Endothelial cell (in vitro differentiated cells): ENCODE measurements at regions not wholly inside any gene's neighbourhood (a gene's known extent, or its start where the extent isn't known, plus 50 kb on each side); places are given as distances from the start of the nearest gene placed in this dataset.

ENCODE experiments used
- DNase-seq: peaks from one replicate; pipeline ENCODE4 v3.0.0; 2021; ENCODE audit warnings: low spot score
- H3K27ac Mint-ChIP-seq: one replicate; pipeline ENCODE4 v1.8.0; 2021; ENCODE audit warnings: mixed read lengths, inconsistent platforms; ENCODE audit not compliant: unreplicated experiment
- H3K27me3 Mint-ChIP-seq: one replicate; pipeline ENCODE4 v1.8.0; 2021; ENCODE audit warnings: mild to moderate bottlenecking, moderate library complexity, mixed read lengths, inconsistent platforms; ENCODE audit not compliant: unreplicated experiment
- H3K36me3 Mint-ChIP-seq: one replicate; pipeline ENCODE4 v1.8.0; 2021; ENCODE audit warnings: mild to moderate bottlenecking, low read depth, mixed read lengths, inconsistent platforms; ENCODE audit not compliant: unreplicated experiment
- H3K4me1 Mint-ChIP-seq: one replicate; pipeline ENCODE4 v1.8.0; 2021; ENCODE audit warnings: mild to moderate bottlenecking, mixed read lengths, inconsistent platforms; ENCODE audit not compliant: unreplicated experiment
- H3K4me3 Mint-ChIP-seq: one replicate; pipeline ENCODE4 v1.8.0; 2021; ENCODE audit warnings: mild to moderate bottlenecking, mixed read lengths, inconsistent platforms; ENCODE audit not compliant: unreplicated experiment
- H3K9me3 Mint-ChIP-seq: one replicate; pipeline ENCODE4 v1.8.0; 2021; ENCODE audit warnings: mixed read lengths, inconsistent platforms; ENCODE audit not compliant: unreplicated experiment
- CTCF ChIP-seq: fragments of 200-600 bp; sonication (generic); IDR thresholded peaks from one replicate; pipeline ENCODE4 v1.5.0; 2021; ENCODE audit warnings: antibody characterized with exemption; ENCODE audit not compliant: unreplicated experiment

DNA sequence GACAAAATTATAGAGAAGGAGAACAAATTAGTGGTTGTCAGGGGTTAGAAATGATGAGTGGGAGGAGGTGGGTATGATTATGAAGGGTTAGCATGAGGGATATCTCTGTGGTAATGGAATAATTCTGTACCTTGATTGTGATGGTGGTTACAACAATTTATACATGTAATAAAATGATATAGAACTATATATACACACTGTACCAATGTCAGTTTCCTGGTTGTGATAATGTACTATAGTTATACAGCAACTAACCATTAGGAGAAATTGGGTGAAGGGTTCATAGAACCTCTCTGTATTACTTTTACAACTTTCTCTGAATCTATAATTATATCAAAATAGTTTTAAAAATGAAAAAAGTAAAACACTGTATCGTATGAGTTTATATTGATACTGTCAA is 148.1 kb downstream of the ZNF621 start:
- Mint-ChIP-seq H3K36me3 (no peaks in the 10 kb centered on the region), H3K4me3 (no peak overlapping the region), H3K27ac (no peak overlapping the region), H3K9me3 (no peaks in the 10 kb centered on the region), H3K4me1 (no peaks in the 10 kb centered on the region), H3K27me3 (no peaks in the 10 kb centered on the region)
- DNase-seq = no peak
- TF ChIP-seq CTCF = no peak

DNA sequence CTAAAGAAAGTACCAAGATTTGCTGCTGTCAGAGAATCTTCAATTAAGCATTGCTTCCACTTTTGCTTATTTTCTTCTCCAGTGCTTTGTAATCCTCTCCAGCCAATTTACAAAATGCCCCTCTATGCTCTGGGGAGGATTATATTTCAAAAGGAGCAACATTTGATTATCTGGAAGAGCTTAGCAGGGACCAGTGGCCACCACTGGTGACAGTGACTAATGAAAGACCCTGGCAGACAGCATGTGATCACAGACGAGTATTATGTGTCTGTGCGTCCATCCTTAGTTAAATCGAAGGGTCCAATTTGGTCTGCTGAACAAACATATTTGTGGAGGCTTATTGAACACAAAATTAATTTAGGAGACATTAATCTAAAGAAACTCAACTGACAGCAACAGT is 152.6 kb downstream of the ZNF621 start:
- Mint-ChIP-seq H3K36me3 (no peaks in the 10 kb centered on the region), H3K9me3 (no peaks in the 10 kb centered on the region), H3K27me3 (no peaks in the 10 kb centered on the region), H3K4me3 (no peak overlapping the region), H3K4me1 (no peaks in the 10 kb centered on the region), H3K27ac (no peak overlapping the region)
- no peak for TF ChIP-seq CTCF
- DNase-seq = no peak

DNA sequence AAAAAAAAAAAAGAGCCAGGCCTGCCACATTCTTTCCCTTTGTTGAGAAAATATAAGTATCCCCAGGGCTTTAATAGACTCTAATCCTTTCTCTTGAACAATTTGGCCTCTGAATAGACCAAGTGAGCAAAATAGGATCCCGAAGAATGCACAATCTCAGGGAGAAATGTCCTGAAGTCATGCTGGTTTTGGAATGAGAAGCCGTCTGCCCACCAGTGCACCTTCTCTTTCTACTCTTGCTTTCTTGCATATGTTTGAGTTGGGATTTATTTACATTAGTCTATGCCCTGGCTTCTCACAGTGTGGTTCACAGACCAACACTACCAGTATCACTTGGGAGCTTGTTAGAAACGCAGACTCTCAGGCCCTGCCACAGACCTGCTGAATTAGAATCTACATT is 153.0 kb downstream of the ZNF621 start:
- no peak for TF ChIP-seq CTCF
- no peaks in the 10 kb centered on the region for H3K9me3 Mint-ChIP-seq
- H3K4me1 Mint-ChIP-seq = no peaks in the 10 kb centered on the region
- no peaks in the 10 kb centered on the region for H3K36me3 Mint-ChIP-seq
- no peak overlapping the region for H3K27ac Mint-ChIP-seq
- no peak overlapping the region for H3K4me3 Mint-ChIP-seq
- DNase-seq = no peak
- no peaks in the 10 kb centered on the region for H3K27me3 Mint-ChIP-seq

DNA sequence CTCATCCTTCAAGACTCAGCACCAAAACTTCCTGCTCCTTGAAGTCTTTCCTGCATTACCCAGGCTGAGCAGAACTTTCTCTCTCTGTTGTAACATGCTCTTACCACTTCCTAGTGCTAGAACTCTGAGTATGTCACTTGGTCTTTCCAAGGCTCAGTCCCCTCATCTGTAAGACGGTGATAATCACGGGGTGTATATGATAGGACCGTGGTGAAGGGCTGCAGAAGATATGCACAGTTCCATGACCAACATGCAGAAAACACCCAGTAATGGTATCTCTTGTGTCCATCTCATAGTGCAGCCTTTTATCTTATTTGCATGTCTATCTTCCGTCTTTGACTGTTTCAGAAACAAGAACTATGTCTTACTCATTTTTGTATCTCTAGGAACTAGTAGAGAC is 154.5 kb downstream of the ZNF621 start:
- H3K36me3 Mint-ChIP-seq = no peaks in the 10 kb centered on the region

More for the DNA sequence above, 154.5 kb downstream of the ZNF621 start:
- no peaks in the 10 kb centered on the region for H3K9me3 Mint-ChIP-seq
- no peaks in the 10 kb centered on the region for H3K27me3 Mint-ChIP-seq
- H3K27ac Mint-ChIP-seq = no peak overlapping the region
- no peak for TF ChIP-seq CTCF
- H3K4me3 Mint-ChIP-seq = no peak overlapping the region
- H3K4me1 Mint-ChIP-seq = no peaks in the 10 kb centered on the region
- no peak for DNase-seq
